HepG2 (cell line): ENCODE measurements at regions not wholly inside any gene's neighbourhood (a gene's known extent, or its start where the extent isn't known, plus 50 kb on each side); places are given as distances from the start of the nearest gene placed in this dataset.
A peak's percentile ranks its signal among the peaks of the same experiment; 100 is the strongest.

Source experiments
- ATAC-seq: fragments of 200-7000 bp; cut with Tn5 transposase; 3 replicates; pipeline ENCODE4 v1.9.1; 2020; ENCODE audit warnings: mild to moderate bottlenecking, moderate library complexity
- BruUV-seq: library from RNA; stranded (reverse); fragments of 400-500 nt; replicated peaks from 2 replicates; lab custom pipeline; 2021; lab: Mats Ljungman, UMichigan
- CTCF ChIA-PET: fragments of 300-600 bp; formaldehyde crosslinking; extraction: SDS; loops from one replicate; lab custom pipeline; 2021; ENCODE audit warnings: low total read pairs, inconsistent platforms, low intra/inter-chr PET ratio; lab: Yijun Ruan, JAX
- POLR2A ChIA-PET: fragments of 350-600 bp; sonication (Branson Sonifier 250); formaldehyde crosslinking; loops from one replicate; lab custom pipeline; 2020; ENCODE audit warnings: antibody characterized with exemption, inconsistent platforms; lab: Yijun Ruan, JAX
- DNase-seq: peaks from one replicate; pipeline ENCODE4 v3.0.0-alpha.2; 2015; ENCODE audit warnings: low spot score
- FAIRE-seq: peaks from 3 replicates; lab custom pipeline; 2011; peaks lifted over from hg19 to GRCh38; lab: Jason Lieb, UNC
- H2AFZ ChIP-seq: one replicate; pipeline ENCODE4 v1.6.1; 2011; ENCODE audit warnings: low read length, inconsistent platforms
- H3K27ac ChIP-seq: fragments of 300-600 bp; 3 replicates; pipeline ENCODE4 v1.8.0; 2011; ENCODE audit warnings: mixed run types, mild to moderate bottlenecking, mixed read lengths, low read length, inconsistent platforms; ENCODE audit not compliant: insufficient read depth; ENCODE audit errors: extremely low read length
- H3K27me3 ChIP-seq, 2 experiments: fragments of 200-600 bp in 1 of 2; 2 replicates in 1 of 2; 3 replicates in 1 of 2; pipeline versions ENCODE4 v1.6.0 to v1.8.0; 2011; ENCODE audit warnings: low read length in 2 of 2, mild to moderate bottlenecking in 2 of 2, moderate library complexity in 2 of 2, inconsistent platforms in 1 of 2; ENCODE audit not compliant: insufficient read depth in 2 of 2, control insufficient read depth in 1 of 2
- H3K36me3 ChIP-seq, 2 experiments: fragments of 200-600 bp in 1 of 2; replicated peaks in 1 of 2; 2 replicates in 1 of 2; 3 replicates in 1 of 2; pipeline versions ENCODE4 v1.5.1 to v1.8.0; 2011; ENCODE audit warnings: low read length in 2 of 2, inconsistent platforms in 1 of 2; ENCODE audit not compliant: insufficient read depth in 2 of 2, control insufficient read depth in 1 of 2
- H3K4me1 ChIP-seq: 2 replicates; pipeline ENCODE4 v1.5.1; 2012; ENCODE audit warnings: low read length, inconsistent platforms; ENCODE audit not compliant: insufficient read depth
- H3K4me2 ChIP-seq: 2 replicates; pipeline ENCODE4 v1.6.0; 2011; ENCODE audit warnings: low read depth, low read length, inconsistent platforms
- H3K4me3 ChIP-seq, 3 experiments: fragments of 200-600 bp in 1 of 3; sonication (generic), shearing (Covaris generic) in 1 of 3; replicated peaks in 1 of 3; 2 replicates each; pipeline ENCODE4 v1.5.1; 2011 to 2016; ENCODE audit warnings: low read length in 3 of 3, inconsistent platforms in 2 of 3, low read depth in 2 of 3, mild to moderate bottlenecking in 2 of 3, control low read depth in 1 of 3, mixed read lengths in 1 of 3; ENCODE audit not compliant: insufficient read depth in 1 of 3
- H3K79me2 ChIP-seq: one replicate; pipeline ENCODE4 v1.6.1; 2011; ENCODE audit warnings: low read length, inconsistent platforms; ENCODE audit not compliant: insufficient read depth
- H3K9ac ChIP-seq: 2 replicates; pipeline ENCODE4 v1.6.0; 2011; ENCODE audit warnings: mild to moderate bottlenecking, low read depth, low read length, inconsistent platforms; ENCODE audit not compliant: insufficient read depth
- H3K9me3 ChIP-seq: 2 replicates; pipeline ENCODE4 v1.5.1; 2012; ENCODE audit warnings: mild to moderate bottlenecking, low read length
- H4K20me1 ChIP-seq: 2 replicates; pipeline ENCODE4 v1.6.0; 2011; ENCODE audit warnings: inconsistent platforms, mild to moderate bottlenecking, low read length, moderate library complexity; ENCODE audit not compliant: insufficient read depth
- CREB1 ChIP-seq, 2 experiments: fragments of 450-650 bp in 1 of 2; IDR thresholded peaks; 2 replicates each; pipeline ENCODE4 v1.6.1; 2016 to 2017; ENCODE audit warnings: control low read depth in 1 of 2, mild to moderate bottlenecking in 1 of 2, missing compliant biosample characterization in 1 of 2, missing genetic modification characterization in 1 of 2
- ELF4 ChIP-seq: sonication (generic); formaldehyde crosslinking; IDR thresholded peaks from 2 replicates; pipeline ENCODE4 v1.5.0; 2020; ENCODE audit warnings: missing genetic modification reagents, mild to moderate bottlenecking, moderate library complexity, borderline replicate concordance
- HNF4A ChIP-seq: sonication (generic); formaldehyde crosslinking; IDR thresholded peaks from 2 replicates; pipeline ENCODE4 v1.4.0; 2020; ENCODE audit warnings: missing genetic modification reagents
- JARID2 ChIP-seq: sonication (generic); formaldehyde crosslinking; IDR thresholded peaks from 2 replicates; pipeline ENCODE4 v1.8.1; 2023; ENCODE audit warnings: missing genetic modification reagents, inconsistent platforms; ENCODE audit not compliant: insufficient replicate concordance
- NFIC ChIP-seq: IDR thresholded peaks from 2 replicates; pipeline ENCODE4 v1.6.1; 2012; ENCODE audit warnings: mild to moderate bottlenecking, low read length, inconsistent platforms
- POLR2G ChIP-seq: fragments of 200-400 bp; formaldehyde crosslinking; IDR thresholded peaks from 2 replicates; pipeline ENCODE4 v1.6.1; 2018; ENCODE audit warnings: mild to moderate bottlenecking, low read depth, low read length, moderate library complexity
- SATB2 ChIP-seq: sonication (generic); formaldehyde crosslinking; IDR thresholded peaks from 2 replicates; pipeline ENCODE4 v1.5.0; 2020; ENCODE audit warnings: missing genetic modification reagents
- ZFP36L2 ChIP-seq: sonication (generic); formaldehyde crosslinking; IDR thresholded peaks from 2 replicates; pipeline ENCODE4 v1.4.0; 2020; ENCODE audit warnings: missing genetic modification reagents
- ZFP90 ChIP-seq: sonication (generic); formaldehyde crosslinking; IDR thresholded peaks from 2 replicates; pipeline ENCODE4 v1.8.0; 2022; ENCODE audit warnings: missing genetic modification reagents, mild to moderate bottlenecking, inconsistent platforms, borderline replicate concordance
- ZMYM2 ChIP-seq: sonication (generic); formaldehyde crosslinking; IDR thresholded peaks from 2 replicates; pipeline ENCODE4 v1.8.0; 2022; ENCODE audit warnings: mild to moderate bottlenecking, missing genetic modification reagents
- ZNF619 ChIP-seq: sonication (generic); formaldehyde crosslinking; IDR thresholded peaks from 2 replicates; pipeline ENCODE4 v1.4.0; 2020; ENCODE audit warnings: mild to moderate bottlenecking, missing genetic modification reagents
- ZNF644 ChIP-seq: IDR thresholded peaks from 2 replicates; pipeline ENCODE4 v1.6.1; 2016; ENCODE audit warnings: low read depth
- ZNF709 ChIP-seq: sonication (generic); formaldehyde crosslinking; IDR thresholded peaks from 2 replicates; pipeline ENCODE4 v1.5.0; 2020; ENCODE audit warnings: mild to moderate bottlenecking, missing genetic modification reagents
- ZSCAN12 ChIP-seq: sonication (generic); formaldehyde crosslinking; IDR thresholded peaks from 2 replicates; pipeline ENCODE4 v1.9.0; 2021; ENCODE audit warnings: mild to moderate bottlenecking, missing genetic modification reagents
- WGBS: methylation state at CpG from one replicate; pipeline ENCODE4 v1.1.6; 2017; ENCODE audit warnings: low lambda C conversion rate; 5-methylcytosine and 5-hydroxymethylcytosine counted together
- in situ Hi-C: cut with HindIII; loops from 2 replicates; pipeline ENCODE4 v1.10.0; 2017; ENCODE audit warnings: low pct_unique_long_range_greater_than_20kb; ENCODE audit not compliant: extremely low pct_ligation_motif_present
- intact Hi-C: fragments of 100-400 bp; cut with micrococcal nuclease; formaldehyde crosslinking; loops from one replicate; pipeline ENCODE4 v1.10.0; 2022; ENCODE audit not compliant: unreplicated experiment
- TF ChIP-seq, protein P1 (sequence below): sonication (generic); formaldehyde crosslinking; IDR thresholded peaks from 2 replicates; pipeline ENCODE4 v1.4.0; 2020; ENCODE audit warnings: missing genetic modification reagents
- TF ChIP-seq, protein P2 (sequence below): sonication (generic); formaldehyde crosslinking; conservative IDR thresholded peaks from 2 replicates; pipeline ENCODE4 v1.8.0; 2022; ENCODE audit warnings: low read depth, missing genetic modification reagents
- TF ChIP-seq, protein P3 (sequence below): sonication (generic); IDR thresholded peaks from 2 replicates; pipeline ENCODE4 v1.6.1; 2016; ENCODE audit warnings: low read depth, borderline replicate concordance

DNA sequence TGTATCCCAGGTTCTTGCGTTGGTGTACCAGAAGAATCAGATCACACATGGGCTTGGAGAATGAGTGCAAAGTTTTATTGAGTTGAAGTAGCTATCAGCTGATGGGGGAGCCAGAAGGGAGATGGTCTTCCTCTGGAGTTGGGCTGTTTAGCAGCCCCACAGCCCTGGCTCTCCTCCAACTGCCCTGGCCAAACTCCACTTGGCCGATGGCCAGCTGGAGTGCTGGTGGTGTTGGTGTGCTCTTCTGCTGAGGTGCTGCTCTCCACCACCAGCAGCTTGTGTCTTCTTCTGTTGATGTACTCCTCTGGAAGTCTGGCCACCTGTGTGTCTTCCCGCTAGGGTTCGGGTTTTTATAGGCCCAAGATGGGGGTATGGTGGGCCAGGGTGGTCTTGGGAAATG is 172.8 kb downstream of the TINAG start:
- no peak overlapping the region for H3K4me3 ChIP-seq
- no peaks in the 10 kb centered on the region for H4K20me1 ChIP-seq
- no peaks in the 10 kb centered on the region for H3K4me1 ChIP-seq
- POLR2A ChIA-PET = no interaction called here
- no peaks in the 10 kb centered on the region for H3K27me3 ChIP-seq
- no peak overlapping the region for H3K9ac ChIP-seq
- H3K27ac ChIP-seq = no peak overlapping the region
- no peak overlapping the region for H2AFZ ChIP-seq
- no peaks in the 10 kb centered on the region for H3K9me3 ChIP-seq
- H3K4me2 ChIP-seq = no peak overlapping the region
- H3K36me3 ChIP-seq = no peaks in the 10 kb centered on the region
- 4% methylated on average over 4 of the region's 4 CpGs for WGBS
- peak; percentile 27 for DNase-seq
- intact Hi-C loops = no loop called here
- ATAC-seq = peak; percentile 90
- in situ Hi-C loops = no loop called here
- H3K79me2 ChIP-seq = no peaks in the 10 kb centered on the region
- no TSS peak for BruUV-seq
- no peak for FAIRE-seq
- CTCF ChIA-PET = no interaction called here
- no peak for TF ChIP-seq JARID2 (CRISPR knock-in tag)
- peak; percentile 56; the same call in 1 of the 2 replicates for TF ChIP-seq HNF4A (CRISPR knock-in tag)
- TF ChIP-seq, protein P1, sequence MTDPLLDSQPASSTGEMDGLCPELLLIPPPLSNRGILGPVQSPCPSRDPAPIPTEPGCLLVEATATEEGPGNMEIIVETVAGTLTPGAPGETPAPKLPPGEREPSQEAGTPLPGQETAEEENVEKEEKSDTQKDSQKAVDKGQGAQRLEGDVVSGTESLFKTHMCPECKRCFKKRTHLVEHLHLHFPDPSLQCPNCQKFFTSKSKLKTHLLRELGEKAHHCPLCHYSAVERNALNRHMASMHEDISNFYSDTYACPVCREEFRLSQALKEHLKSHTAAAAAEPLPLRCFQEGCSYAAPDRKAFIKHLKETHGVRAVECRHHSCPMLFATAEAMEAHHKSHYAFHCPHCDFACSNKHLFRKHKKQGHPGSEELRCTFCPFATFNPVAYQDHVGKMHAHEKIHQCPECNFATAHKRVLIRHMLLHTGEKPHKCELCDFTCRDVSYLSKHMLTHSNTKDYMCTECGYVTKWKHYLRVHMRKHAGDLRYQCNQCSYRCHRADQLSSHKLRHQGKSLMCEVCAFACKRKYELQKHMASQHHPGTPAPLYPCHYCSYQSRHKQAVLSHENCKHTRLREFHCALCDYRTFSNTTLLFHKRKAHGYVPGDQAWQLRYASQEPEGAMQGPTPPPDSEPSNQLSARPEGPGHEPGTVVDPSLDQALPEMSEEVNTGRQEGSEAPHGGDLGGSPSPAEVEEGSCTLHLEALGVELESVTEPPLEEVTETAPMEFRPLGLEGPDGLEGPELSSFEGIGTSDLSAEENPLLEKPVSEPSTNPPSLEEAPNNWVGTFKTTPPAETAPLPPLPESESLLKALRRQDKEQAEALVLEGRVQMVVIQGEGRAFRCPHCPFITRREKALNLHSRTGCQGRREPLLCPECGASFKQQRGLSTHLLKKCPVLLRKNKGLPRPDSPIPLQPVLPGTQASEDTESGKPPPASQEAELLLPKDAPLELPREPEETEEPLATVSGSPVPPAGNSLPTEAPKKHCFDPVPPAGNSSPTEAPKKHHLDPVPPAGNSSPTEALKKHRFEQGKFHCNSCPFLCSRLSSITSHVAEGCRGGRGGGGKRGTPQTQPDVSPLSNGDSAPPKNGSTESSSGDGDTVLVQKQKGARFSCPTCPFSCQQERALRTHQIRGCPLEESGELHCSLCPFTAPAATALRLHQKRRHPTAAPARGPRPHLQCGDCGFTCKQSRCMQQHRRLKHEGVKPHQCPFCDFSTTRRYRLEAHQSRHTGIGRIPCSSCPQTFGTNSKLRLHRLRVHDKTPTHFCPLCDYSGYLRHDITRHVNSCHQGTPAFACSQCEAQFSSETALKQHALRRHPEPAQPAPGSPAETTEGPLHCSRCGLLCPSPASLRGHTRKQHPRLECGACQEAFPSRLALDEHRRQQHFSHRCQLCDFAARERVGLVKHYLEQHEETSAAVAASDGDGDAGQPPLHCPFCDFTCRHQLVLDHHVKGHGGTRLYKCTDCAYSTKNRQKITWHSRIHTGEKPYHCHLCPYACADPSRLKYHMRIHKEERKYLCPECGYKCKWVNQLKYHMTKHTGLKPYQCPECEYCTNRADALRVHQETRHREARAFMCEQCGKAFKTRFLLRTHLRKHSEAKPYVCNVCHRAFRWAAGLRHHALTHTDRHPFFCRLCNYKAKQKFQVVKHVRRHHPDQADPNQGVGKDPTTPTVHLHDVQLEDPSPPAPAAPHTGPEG (CRISPR knock-in tag) = no peak
- TF ChIP-seq ZMYM2 = no peak
- TF ChIP-seq NFIC = peak; percentile 37; the same call in 1 of the 2 replicates
- no peak for TF ChIP-seq ZNF709 (CRISPR knock-in tag)
- no peak for TF ChIP-seq ZFP90 (CRISPR knock-in tag)
- no peak for TF ChIP-seq SATB2 (CRISPR knock-in tag)
- TF ChIP-seq ZNF619 (CRISPR knock-in tag) = no peak
- TF ChIP-seq ZFP36L2 (CRISPR knock-in tag) = no peak
- no peak for TF ChIP-seq POLR2G
- TF ChIP-seq CREB1 (IDR thresholded peaks at IDR 0.05) = no peak
- no peak for TF ChIP-seq CREB1 (CRISPR knock-in tag; IDR thresholded peaks at IDR 0.05)
- TF ChIP-seq, protein P2, sequence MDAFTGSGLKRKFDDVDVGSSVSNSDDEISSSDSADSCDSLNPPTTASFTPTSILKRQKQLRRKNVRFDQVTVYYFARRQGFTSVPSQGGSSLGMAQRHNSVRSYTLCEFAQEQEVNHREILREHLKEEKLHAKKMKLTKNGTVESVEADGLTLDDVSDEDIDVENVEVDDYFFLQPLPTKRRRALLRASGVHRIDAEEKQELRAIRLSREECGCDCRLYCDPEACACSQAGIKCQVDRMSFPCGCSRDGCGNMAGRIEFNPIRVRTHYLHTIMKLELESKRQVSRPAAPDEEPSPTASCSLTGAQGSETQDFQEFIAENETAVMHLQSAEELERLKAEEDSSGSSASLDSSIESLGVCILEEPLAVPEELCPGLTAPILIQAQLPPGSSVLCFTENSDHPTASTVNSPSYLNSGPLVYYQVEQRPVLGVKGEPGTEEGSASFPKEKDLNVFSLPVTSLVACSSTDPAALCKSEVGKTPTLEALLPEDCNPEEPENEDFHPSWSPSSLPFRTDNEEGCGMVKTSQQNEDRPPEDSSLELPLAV (CRISPR knock-in tag) = no peak
- TF ChIP-seq ELF4 (CRISPR knock-in tag) = no peak
- TF ChIP-seq, protein P3, sequence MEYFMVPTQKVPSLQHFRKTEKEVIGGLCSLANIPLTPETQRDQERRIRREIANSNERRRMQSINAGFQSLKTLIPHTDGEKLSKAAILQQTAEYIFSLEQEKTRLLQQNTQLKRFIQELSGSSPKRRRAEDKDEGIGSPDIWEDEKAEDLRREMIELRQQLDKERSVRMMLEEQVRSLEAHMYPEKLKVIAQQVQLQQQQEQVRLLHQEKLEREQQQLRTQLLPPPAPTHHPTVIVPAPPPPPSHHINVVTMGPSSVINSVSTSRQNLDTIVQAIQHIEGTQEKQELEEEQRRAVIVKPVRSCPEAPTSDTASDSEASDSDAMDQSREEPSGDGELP = 0 out of 2 replicates have a peak, but pooled peaks have one; percentile 23
- TF ChIP-seq ZNF644 (CRISPR knock-in tag) = no peak
- no peak for TF ChIP-seq ZSCAN12 (CRISPR knock-in tag)
